HG02973 (cell line): ENCODE measurements at regions not wholly inside any gene's neighbourhood (a gene's known extent, or its start where the extent isn't known, plus 50 kb on each side); places are given as distances from the start of the nearest gene placed in this dataset.

Experiments
- ATAC-seq: cut with Tn5 transposase; IDR thresholded peaks from one replicate; pipeline ENCODE4 v1.9.1; 2021; ENCODE audit warnings: moderate library complexity; ENCODE audit not compliant: unreplicated experiment

- ATAC-seq = no peak
These were observed 143.9 kb upstream of the SIX2 start for GRCh38 chr2:45153121-45153520.

DNA sequence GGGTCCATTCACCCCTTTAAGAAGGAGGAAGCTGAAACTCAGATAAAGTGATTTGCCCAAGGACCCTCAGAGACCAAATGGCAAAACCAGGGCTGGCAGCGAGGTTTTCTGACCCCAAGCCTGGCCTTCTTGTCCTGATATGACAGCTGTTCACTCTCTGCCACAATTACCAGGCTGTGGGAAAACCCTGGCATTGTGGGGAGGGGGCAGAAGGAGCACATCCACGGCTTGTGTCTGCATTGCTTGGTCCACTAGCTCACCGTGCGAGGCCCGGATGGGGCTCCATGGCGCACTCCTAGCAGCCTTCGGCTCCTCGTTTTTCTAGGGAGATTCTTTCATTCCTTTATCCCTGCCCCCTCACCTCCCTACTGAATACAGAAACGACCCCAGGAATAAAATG is 143.4 kb upstream of the SIX2 start:
- no peak for ATAC-seq

DNA sequence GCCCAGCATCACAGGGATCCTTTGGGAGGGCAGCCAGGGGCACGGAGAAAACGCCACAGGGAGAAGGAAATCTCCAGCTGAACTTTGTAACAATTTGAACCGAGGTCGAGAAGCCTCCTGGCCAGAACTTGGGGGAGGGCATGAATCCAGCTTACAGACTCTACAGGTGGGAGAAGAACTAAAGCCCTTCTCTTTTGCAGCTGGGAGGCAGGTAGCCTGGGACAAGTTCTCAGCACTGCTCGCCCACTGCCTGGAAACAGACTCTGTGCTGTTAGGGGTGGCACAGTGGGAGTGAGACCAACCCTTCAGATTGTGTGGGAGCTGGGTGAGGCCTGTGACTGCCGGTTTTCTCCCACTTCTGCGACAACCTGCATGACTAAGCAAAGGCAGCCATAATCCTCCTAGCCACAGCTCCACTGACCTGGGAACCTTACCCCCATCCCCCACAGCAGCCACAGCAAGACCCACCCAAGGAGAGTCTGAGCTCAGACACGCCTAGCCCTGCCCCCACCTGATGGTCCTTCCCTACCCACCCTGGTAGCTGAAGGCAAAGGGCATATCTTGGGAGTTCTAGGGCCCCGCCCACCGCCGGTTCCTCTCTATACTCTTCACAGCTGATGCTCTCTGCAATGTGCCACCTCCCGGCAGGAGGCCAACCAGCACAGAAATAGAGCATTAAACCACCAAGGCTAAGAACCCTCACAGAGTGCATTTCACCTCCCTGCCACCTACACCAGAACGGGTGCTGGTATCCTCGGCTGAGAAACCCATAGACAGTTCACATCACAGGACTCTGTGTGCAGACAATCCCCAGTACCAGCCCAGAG is 136.0 kb upstream of the SIX2 start:
- no peak for ATAC-seq

- ATAC-seq = peak; percentile 51
These were observed 132.9 kb upstream of the SIX2 start for GRCh38 chr2:45141883-45142866.

GRCh38 chr2:45140675-45141074 is 131.4 kb upstream of the SIX2 start:
- ATAC-seq = no peak

- no peak for ATAC-seq
These were observed 129.7 kb upstream of the SIX2 start for GRCh38 chr2:45138904-45139303.

DNA sequence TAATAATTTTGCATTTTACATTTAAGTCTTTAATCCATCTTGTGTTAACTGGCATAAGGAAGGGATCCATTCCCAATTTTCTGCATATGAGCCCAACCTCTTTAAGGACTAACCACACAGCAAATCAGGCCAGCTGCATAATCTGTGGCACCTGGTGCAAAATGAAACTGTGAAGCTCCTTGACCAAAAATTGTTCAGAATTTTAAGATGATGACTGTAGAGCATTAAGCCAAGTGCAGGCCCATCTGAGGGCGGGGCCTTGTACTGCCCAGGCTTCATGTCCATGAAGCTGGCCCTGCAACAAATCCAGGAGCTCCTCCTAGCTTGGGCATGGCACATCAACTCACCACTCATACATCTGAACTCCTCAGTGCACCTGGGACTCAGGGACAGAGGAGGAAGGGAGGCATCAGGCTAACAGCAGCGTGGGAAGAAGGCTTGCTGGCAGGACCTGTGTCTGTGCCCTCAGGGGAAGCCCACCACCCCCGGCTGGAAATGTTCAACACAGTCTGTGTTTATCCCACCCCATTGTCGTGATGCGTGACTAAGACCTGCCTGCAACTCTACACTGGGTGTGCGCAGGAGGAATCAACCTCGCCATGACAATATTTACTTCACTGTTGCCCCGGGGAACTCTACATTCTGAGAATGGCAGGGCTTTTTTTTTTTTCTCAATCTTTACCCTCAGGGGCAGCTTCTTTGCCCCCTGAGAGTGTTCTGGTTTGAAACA is 128.9 kb upstream of the SIX2 start:
- ATAC-seq = no peak

DNA sequence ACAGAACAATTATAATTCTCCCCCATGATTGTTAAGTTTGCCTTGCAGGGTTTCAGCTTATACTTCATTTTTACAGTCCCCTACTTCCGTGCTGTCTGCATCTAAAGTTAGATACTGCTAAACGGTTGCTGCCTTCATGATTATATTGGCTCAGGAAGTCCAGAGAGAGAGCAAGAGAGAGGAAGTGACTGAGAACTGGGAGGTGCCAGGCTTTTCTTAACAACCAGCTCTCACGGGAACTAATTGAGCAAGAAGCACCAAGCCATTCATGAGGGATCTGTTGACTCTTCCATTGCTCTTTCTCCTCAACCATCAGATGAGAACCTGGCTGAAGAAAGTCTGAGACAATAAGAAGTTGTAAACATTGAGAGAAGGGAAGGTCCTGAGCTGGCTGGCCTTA is 125.5 kb upstream of the SIX2 start:
- ATAC-seq = no peak

- no peak for ATAC-seq
These were observed 124.8 kb upstream of the SIX2 start for GRCh38 chr2:45134014-45134413.

GRCh38 chr2:45132551-45132950 is 123.3 kb upstream of the SIX2 start:
- ATAC-seq = no peak

- no peak for ATAC-seq
These were observed 122.3 kb upstream of the SIX2 start for GRCh38 chr2:45131587-45131986.

GRCh38 chr2:45130736-45131135 is 121.5 kb upstream of the SIX2 start:
- no peak for ATAC-seq

DNA sequence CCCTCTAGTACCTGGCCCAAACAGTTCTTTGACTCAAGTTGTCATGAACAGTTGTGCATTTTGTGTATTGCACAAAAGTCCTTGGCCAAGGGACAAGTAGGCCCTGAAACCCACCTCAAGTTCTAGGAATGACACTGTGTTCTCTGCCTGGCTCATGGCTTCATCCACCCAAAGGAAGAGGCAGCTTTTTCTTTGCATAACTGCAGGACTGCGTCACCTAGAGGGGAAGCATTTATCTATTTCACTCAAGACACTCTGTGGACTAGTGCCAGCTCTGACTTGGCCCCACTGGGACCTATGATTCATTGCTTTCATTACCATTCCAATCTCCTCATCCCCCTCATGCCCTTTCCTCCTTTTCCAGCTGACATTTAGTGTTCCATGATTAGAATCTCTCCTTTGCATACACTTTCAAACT is 119.3 kb upstream of the SIX2 start:
- ATAC-seq = no peak

DNA sequence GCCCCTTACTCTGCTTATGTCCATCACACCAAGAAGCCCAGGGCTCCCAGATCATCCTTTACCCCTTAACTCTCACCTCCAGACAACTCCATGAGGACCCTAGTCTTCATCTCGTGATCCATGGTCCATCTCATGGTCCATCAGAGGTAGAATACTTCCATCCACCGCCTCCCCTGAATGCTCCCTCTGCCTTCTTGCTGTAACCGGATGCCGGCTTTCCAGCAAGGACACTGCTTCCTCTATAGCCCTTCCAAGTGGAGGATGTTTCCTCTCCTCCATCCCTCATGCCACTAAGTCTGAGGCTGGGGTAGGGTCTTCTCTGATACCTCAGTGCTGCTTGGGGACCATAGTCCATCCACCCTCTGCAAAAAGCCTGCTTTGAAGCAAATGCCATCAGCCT is 118.6 kb upstream of the SIX2 start:
- ATAC-seq = no peak

DNA sequence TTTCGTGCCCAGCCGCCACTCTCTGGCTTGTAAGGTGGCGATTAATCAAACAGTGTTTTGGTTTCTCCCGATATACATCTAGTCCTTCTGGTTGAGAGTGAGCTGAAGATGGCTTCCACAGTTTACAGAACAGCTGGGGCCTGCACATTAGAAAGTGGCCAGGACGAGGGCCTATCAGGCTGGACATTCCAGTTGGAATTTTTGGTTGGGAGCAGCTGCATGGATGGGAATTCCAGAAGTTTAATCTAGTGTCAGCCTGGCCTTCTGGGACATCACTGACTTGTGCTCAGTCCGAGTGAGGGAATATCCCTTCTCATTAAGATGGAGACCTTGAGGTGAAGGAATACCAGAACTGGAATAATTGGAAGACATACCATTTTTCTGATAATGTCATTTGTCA is 118.1 kb upstream of the SIX2 start:
- no peak for ATAC-seq

DNA sequence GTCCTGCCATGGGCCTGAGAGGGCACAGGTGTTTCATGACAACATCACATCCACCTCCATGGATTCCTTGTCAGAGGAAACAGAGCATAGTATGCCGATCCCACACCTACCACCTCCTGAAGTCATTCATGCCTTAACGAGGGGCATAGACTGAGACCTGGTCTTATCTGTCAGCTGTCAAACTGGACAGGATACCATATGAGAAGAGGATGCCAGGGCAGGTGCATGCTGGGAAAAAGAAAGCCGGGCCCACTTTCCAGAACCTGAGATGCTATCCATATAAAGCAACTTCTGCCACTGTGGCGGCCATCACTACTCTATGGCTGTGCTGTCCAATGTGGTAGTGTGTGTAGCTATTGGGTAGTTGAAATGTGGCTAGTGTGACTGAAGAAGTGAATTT is 116.0 kb upstream of the SIX2 start:
- no peak for ATAC-seq

DNA sequence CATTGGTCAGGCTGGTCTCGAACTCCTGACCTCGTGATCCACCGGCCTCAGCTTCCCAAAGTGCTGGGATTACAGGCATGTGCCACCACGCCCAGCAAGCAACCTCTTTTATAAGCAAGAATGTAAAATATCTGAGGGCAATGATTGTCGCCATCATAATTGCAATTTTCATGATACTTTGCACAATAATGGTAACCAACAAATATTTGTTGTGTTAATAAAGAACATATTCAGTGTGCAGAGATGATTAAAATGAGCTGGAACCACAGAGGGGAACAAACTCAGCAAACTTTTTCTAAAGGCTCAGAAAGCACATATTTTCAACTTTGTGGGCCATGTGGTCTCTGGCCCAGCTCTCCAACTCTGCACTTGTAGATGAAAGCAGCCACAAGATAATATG is 115.2 kb upstream of the SIX2 start:
- no peak for ATAC-seq

DNA sequence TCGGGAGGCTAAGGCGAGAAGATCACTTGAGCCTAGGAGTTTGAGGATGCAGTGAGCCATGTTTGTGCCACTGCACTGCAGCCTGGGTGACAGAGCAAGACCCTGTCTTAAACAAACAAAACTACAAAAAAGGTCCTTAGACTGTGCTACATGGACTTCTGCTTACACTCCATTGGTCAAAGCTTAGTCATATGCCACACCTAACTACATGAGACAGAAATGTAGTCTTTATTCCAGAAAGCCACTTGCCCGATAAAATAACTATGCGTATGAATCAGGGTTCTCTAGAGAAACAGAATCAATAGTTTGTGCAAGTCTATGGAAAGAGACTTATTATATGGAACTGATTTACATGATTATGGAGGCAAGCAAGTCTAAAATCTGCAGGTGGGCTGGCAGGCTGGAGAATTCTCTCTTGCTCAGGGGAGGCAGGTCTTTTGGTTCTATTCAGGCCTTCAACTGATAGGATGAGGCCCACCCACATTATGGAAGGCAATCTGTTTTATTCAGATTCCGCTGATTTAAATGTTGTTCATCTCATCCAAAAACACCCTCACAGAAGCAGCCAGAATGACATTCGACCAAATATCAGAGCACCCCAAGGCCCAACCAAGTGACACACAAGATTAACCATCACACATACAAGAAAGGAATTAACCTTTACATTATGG is 114.4 kb upstream of the SIX2 start:
- no peak for ATAC-seq

DNA sequence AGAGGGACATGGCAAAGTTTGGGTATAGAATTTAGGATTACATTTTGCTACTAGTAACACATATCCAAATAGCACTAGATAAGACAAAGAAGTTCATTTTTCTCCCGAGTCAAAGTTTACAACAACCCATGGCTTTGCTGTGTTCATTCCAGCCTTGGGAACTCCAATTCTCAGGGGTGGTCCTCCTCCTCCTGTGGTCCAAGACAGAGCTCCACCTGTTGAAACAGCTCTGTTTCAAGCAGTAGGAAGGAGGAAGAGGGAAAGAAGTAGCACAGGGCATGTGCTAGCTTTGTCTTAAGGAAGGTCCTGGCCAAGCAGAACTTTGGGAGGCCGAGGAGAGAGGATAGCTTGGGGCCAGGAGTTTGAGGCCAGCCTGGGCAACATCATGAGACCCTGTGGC is 113.8 kb upstream of the SIX2 start:
- no peak for ATAC-seq

GRCh38 chr2:45121236-45121927 is 112.1 kb upstream of the SIX2 start:
- no peak for ATAC-seq
